ENCODE measurements at regions not wholly inside any gene's neighbourhood (a gene's known extent, or its start where the extent isn't known, plus 50 kb on each side); places are given as distances from the start of the nearest gene placed in this dataset.
"Not testable (repeated sequence)": the region's sequence is repeated elsewhere in the genome, so short reads cannot be mapped to it uniquely, and the experiment has no call there.

GRCh38 chr14:38553586-38553985, 297.7 kb upstream of the CLEC14A start:
- H3K9me3 ChIP-seq = no peaks in the 10 kb centered on the region
- DNase-seq (no peak), ATAC-seq (no peak)
- H3K4me1 ChIP-seq = no peaks in the 10 kb centered on the region
- intact Hi-C loops (cut with DNase I) = no loop called here
- no peak overlapping the region for H3K4me3 ChIP-seq
- no peak for TF ChIP-seq CTCF (IDR thresholded peaks at IDR 0.05)
- no peaks in the 10 kb centered on the region for H3K27me3 ChIP-seq
- no peak overlapping the region for H3K27ac ChIP-seq
- no peaks in the 10 kb centered on the region for H3K36me3 ChIP-seq

GRCh38 chr14:38549564-38549963, 293.7 kb upstream of the CLEC14A start:
- Histone ChIP-seq H3K4me3 (no peak overlapping the region), H3K36me3 (no peaks in the 10 kb centered on the region), H3K27me3 (no peaks in the 10 kb centered on the region), H3K27ac (no peak overlapping the region), H3K4me1 (no peaks in the 10 kb centered on the region), H3K9me3 (no peaks in the 10 kb centered on the region)
- no peak for DNase-seq
- TF ChIP-seq CTCF (IDR thresholded peaks at IDR 0.05) = no peak
- no peak for ATAC-seq
- intact Hi-C loops (cut with DNase I) = no loop called here

GRCh38 chr14:38547961-38548490, 292.1 kb upstream of the CLEC14A start:
- DNase-seq (no peak), ATAC-seq (no peak)
- TF ChIP-seq CTCF (IDR thresholded peaks at IDR 0.05) = no peak
- Histone ChIP-seq H3K4me1 (no peaks in the 10 kb centered on the region), H3K4me3 (no peak overlapping the region), H3K9me3 (no peaks in the 10 kb centered on the region), H3K27me3 (no peaks in the 10 kb centered on the region), H3K36me3 (no peaks in the 10 kb centered on the region), H3K27ac (no peak overlapping the region)
- intact Hi-C loops (cut with DNase I) = no loop called here

- no peak for ATAC-seq
- Histone ChIP-seq H3K36me3 (no peaks in the 10 kb centered on the region), H3K27ac (no peak overlapping the region), H3K4me1 (no peaks in the 10 kb centered on the region), H3K4me3 (no peak overlapping the region), H3K9me3 (no peaks in the 10 kb centered on the region), H3K27me3 (no peaks in the 10 kb centered on the region)
- DNase-seq = no peak
- intact Hi-C loops (cut with DNase I) = no loop called here
- TF ChIP-seq CTCF (IDR thresholded peaks at IDR 0.05) = no peak
Measured at GRCh38 chr14:38546932-38547551, 291.1 kb upstream of the CLEC14A start.

- ATAC-seq (no peak), DNase-seq (no peak)
- Histone ChIP-seq H3K4me1 (no peaks in the 10 kb centered on the region), H3K9me3 (no peaks in the 10 kb centered on the region), H3K4me3 (no peak overlapping the region), H3K27ac (no peak overlapping the region), H3K36me3 (no peaks in the 10 kb centered on the region), H3K27me3 (no peaks in the 10 kb centered on the region)
- TF ChIP-seq CTCF (IDR thresholded peaks at IDR 0.05) = no peak
- intact Hi-C loops (cut with DNase I) = no loop called here
Measured at GRCh38 chr14:38544776-38545175, 288.9 kb upstream of the CLEC14A start.

- DNase-seq; ATAC-seq; H3K27me3 ChIP-seq; H3K9me3 ChIP-seq; intact Hi-C loops (cut with DNase I); H3K36me3 ChIP-seq; H3K4me3 ChIP-seq; H3K27ac ChIP-seq; H3K4me1 ChIP-seq: not testable (repeated sequence)
Measured at GRCh38 chr14:38543851-38544250, 288.0 kb upstream of the CLEC14A start.

GRCh38 chr14:38538053-38538452, 282.2 kb upstream of the CLEC14A start:
- H3K27me3 ChIP-seq; H3K36me3 ChIP-seq; H3K27ac ChIP-seq; intact Hi-C loops (cut with DNase I); H3K9me3 ChIP-seq; H3K4me1 ChIP-seq; DNase-seq; H3K4me3 ChIP-seq; ATAC-seq: not testable (repeated sequence)
